ENCODE measurements at regions not wholly inside any gene's neighbourhood (a gene's known extent, or its start where the extent isn't known, plus 50 kb on each side); places are given as distances from the start of the nearest gene placed in this dataset.
"Not testable (repeated sequence)": the region's sequence is repeated elsewhere in the genome, so short reads cannot be mapped to it uniquely, and the experiment has no call there.

- H3K27ac ChIP-seq (ENCODE audit: low read length) = no peak overlapping the region
- H3K9ac ChIP-seq (ENCODE audit: low read length in 2 of 2) = no peak overlapping the region
- no peak overlapping the region for H3K4me3 ChIP-seq (ENCODE audit: low read length in 2 of 2)
- H3K9me3 ChIP-seq (ENCODE audit: control insufficient read depth in 2 of 2, low read length in 2 of 2) = no peaks in the 10 kb centered on the region
- H3K36me3 ChIP-seq (ENCODE audit: control insufficient read depth in 2 of 2, insufficient read depth in 2 of 2, low read length in 2 of 2) = no peaks in the 10 kb centered on the region
- no peaks in the 10 kb centered on the region for H3K27me3 ChIP-seq (ENCODE audit: control insufficient read depth in 1 of 2, insufficient read depth in 2 of 2, low read length in 2 of 2)
- H3K4me1 ChIP-seq (ENCODE audit: control insufficient read depth, insufficient read depth, low read length) = no peaks in the 10 kb centered on the region
These were observed 1424.4 kb downstream of the CDH8 start for GRCh38 chr16:60611844-60612243.

- no peaks in the 10 kb centered on the region for H3K4me1 ChIP-seq (ENCODE audit: control insufficient read depth, insufficient read depth, low read length)
- H3K4me3 ChIP-seq (ENCODE audit: low read length in 2 of 2) = no peak overlapping the region
- H3K36me3 ChIP-seq (ENCODE audit: control insufficient read depth in 2 of 2, insufficient read depth in 2 of 2, low read length in 2 of 2) = no peaks in the 10 kb centered on the region
- H3K9me3 ChIP-seq (ENCODE audit: control insufficient read depth in 2 of 2, low read length in 2 of 2) = no peaks in the 10 kb centered on the region
- H3K9ac ChIP-seq (ENCODE audit: low read length in 2 of 2) = no peak overlapping the region
- no peaks in the 10 kb centered on the region for H3K27me3 ChIP-seq (ENCODE audit: control insufficient read depth in 1 of 2, insufficient read depth in 2 of 2, low read length in 2 of 2)
- no peak overlapping the region for H3K27ac ChIP-seq (ENCODE audit: low read length)
These were observed 1427.3 kb downstream of the CDH8 start for GRCh38 chr16:60608971-60609370.

- H3K4me3 ChIP-seq (ENCODE audit: low read length in 2 of 2); H3K27me3 ChIP-seq (ENCODE audit: control insufficient read depth in 1 of 2, insufficient read depth in 2 of 2, low read length in 2 of 2); H3K4me1 ChIP-seq (ENCODE audit: control insufficient read depth, insufficient read depth, low read length); H3K36me3 ChIP-seq (ENCODE audit: control insufficient read depth in 2 of 2, insufficient read depth in 2 of 2, low read length in 2 of 2); H3K9me3 ChIP-seq (ENCODE audit: control insufficient read depth in 2 of 2, low read length in 2 of 2); H3K27ac ChIP-seq (ENCODE audit: low read length); H3K9ac ChIP-seq (ENCODE audit: low read length in 2 of 2): not testable (repeated sequence)
These were observed 1430.6 kb downstream of the CDH8 start for GRCh38 chr16:60605652-60606051.

- no peaks in the 10 kb centered on the region for H3K36me3 ChIP-seq (ENCODE audit: control insufficient read depth in 2 of 2, insufficient read depth in 2 of 2, low read length in 2 of 2)
- no peaks in the 10 kb centered on the region for H3K9me3 ChIP-seq (ENCODE audit: control insufficient read depth in 2 of 2, low read length in 2 of 2)
- H3K27ac ChIP-seq (ENCODE audit: low read length) = no peak overlapping the region
- H3K27me3 ChIP-seq (ENCODE audit: control insufficient read depth in 1 of 2, insufficient read depth in 2 of 2, low read length in 2 of 2) = no peaks in the 10 kb centered on the region
- H3K4me1 ChIP-seq (ENCODE audit: control insufficient read depth, insufficient read depth, low read length) = no peaks in the 10 kb centered on the region
- H3K4me3 ChIP-seq (ENCODE audit: low read length in 2 of 2) = no peak overlapping the region
- H3K9ac ChIP-seq (ENCODE audit: low read length in 2 of 2) = no peak overlapping the region
These were observed 1431.1 kb downstream of the CDH8 start for GRCh38 chr16:60605176-60605575.

- Histone ChIP-seq H3K4me3 (ENCODE audit: low read length in 2 of 2) (no peak overlapping the region), H3K4me1 (ENCODE audit: control insufficient read depth, insufficient read depth, low read length) (no peaks in the 10 kb centered on the region), H3K9ac (ENCODE audit: low read length in 2 of 2) (no peak overlapping the region), H3K36me3 (ENCODE audit: control insufficient read depth in 2 of 2, insufficient read depth in 2 of 2, low read length in 2 of 2) (no peaks in the 10 kb centered on the region), H3K27me3 (ENCODE audit: control insufficient read depth in 1 of 2, insufficient read depth in 2 of 2, low read length in 2 of 2) (no peaks in the 10 kb centered on the region), H3K27ac (ENCODE audit: low read length) (no peak overlapping the region), H3K9me3 (ENCODE audit: control insufficient read depth in 2 of 2, low read length in 2 of 2) (no peaks in the 10 kb centered on the region)
These were observed 1449.7 kb downstream of the CDH8 start for GRCh38 chr16:60586493-60586892.

- H3K9ac ChIP-seq (ENCODE audit: low read length in 2 of 2) = no peak overlapping the region
- H3K36me3 ChIP-seq (ENCODE audit: control insufficient read depth in 2 of 2, insufficient read depth in 2 of 2, low read length in 2 of 2) = no peaks in the 10 kb centered on the region
- H3K4me3 ChIP-seq (ENCODE audit: low read length in 2 of 2) = no peak overlapping the region
- no peaks in the 10 kb centered on the region for H3K9me3 ChIP-seq (ENCODE audit: control insufficient read depth in 2 of 2, low read length in 2 of 2)
- H3K4me1 ChIP-seq (ENCODE audit: control insufficient read depth, insufficient read depth, low read length) = no peaks in the 10 kb centered on the region
- no peaks in the 10 kb centered on the region for H3K27me3 ChIP-seq (ENCODE audit: control insufficient read depth in 1 of 2, insufficient read depth in 2 of 2, low read length in 2 of 2)
- H3K27ac ChIP-seq (ENCODE audit: low read length) = no peak overlapping the region
These were observed 1453.7 kb downstream of the CDH8 start for GRCh38 chr16:60582528-60582927.

- no peaks in the 10 kb centered on the region for H3K9me3 ChIP-seq (ENCODE audit: control insufficient read depth in 2 of 2, low read length in 2 of 2)
- H3K27ac ChIP-seq (ENCODE audit: low read length) = no peak overlapping the region
- H3K4me1 ChIP-seq (ENCODE audit: control insufficient read depth, insufficient read depth, low read length) = no peaks in the 10 kb centered on the region
- no peaks in the 10 kb centered on the region for H3K36me3 ChIP-seq (ENCODE audit: control insufficient read depth in 2 of 2, insufficient read depth in 2 of 2, low read length in 2 of 2)
- no peak overlapping the region for H3K4me3 ChIP-seq (ENCODE audit: low read length in 2 of 2)
- no peaks in the 10 kb centered on the region for H3K27me3 ChIP-seq (ENCODE audit: control insufficient read depth in 1 of 2, insufficient read depth in 2 of 2, low read length in 2 of 2)
- no peak overlapping the region for H3K9ac ChIP-seq (ENCODE audit: low read length in 2 of 2)
These were observed 1469.3 kb downstream of the CDH8 start for GRCh38 chr16:60566901-60567300.

- no peaks in the 10 kb centered on the region for H3K36me3 ChIP-seq (ENCODE audit: control insufficient read depth in 2 of 2, insufficient read depth in 2 of 2, low read length in 2 of 2)
- H3K9me3 ChIP-seq (ENCODE audit: control insufficient read depth in 2 of 2, low read length in 2 of 2) = no peaks in the 10 kb centered on the region
- no peaks in the 10 kb centered on the region for H3K27me3 ChIP-seq (ENCODE audit: control insufficient read depth in 1 of 2, insufficient read depth in 2 of 2, low read length in 2 of 2)
- no peak overlapping the region for H3K9ac ChIP-seq (ENCODE audit: low read length in 2 of 2)
- no peaks in the 10 kb centered on the region for H3K4me1 ChIP-seq (ENCODE audit: control insufficient read depth, insufficient read depth, low read length)
- no peak overlapping the region for H3K4me3 ChIP-seq (ENCODE audit: low read length in 2 of 2)
- no peak overlapping the region for H3K27ac ChIP-seq (ENCODE audit: low read length)
These were observed 1471.7 kb downstream of the CDH8 start for GRCh38 chr16:60564588-60564987.

GRCh38 chr16:60563166-60563565 lies 1473.1 kb downstream of the CDH8 start:
- H3K27me3 ChIP-seq (ENCODE audit: control insufficient read depth in 1 of 2, insufficient read depth in 2 of 2, low read length in 2 of 2) = no peaks in the 10 kb centered on the region
- no peak overlapping the region for H3K9ac ChIP-seq (ENCODE audit: low read length in 2 of 2)
- H3K9me3 ChIP-seq (ENCODE audit: control insufficient read depth in 2 of 2, low read length in 2 of 2) = no peaks in the 10 kb centered on the region
- no peak overlapping the region for H3K27ac ChIP-seq (ENCODE audit: low read length)
- no peak overlapping the region for H3K4me3 ChIP-seq (ENCODE audit: low read length in 2 of 2)
- no peaks in the 10 kb centered on the region for H3K4me1 ChIP-seq (ENCODE audit: control insufficient read depth, insufficient read depth, low read length)
- no peaks in the 10 kb centered on the region for H3K36me3 ChIP-seq (ENCODE audit: control insufficient read depth in 2 of 2, insufficient read depth in 2 of 2, low read length in 2 of 2)

- no peak overlapping the region for H3K4me3 ChIP-seq (ENCODE audit: low read length in 2 of 2)
- H3K4me1 ChIP-seq (ENCODE audit: control insufficient read depth, insufficient read depth, low read length) = no peaks in the 10 kb centered on the region
- H3K9ac ChIP-seq (ENCODE audit: low read length in 2 of 2) = no peak overlapping the region
- H3K27ac ChIP-seq (ENCODE audit: low read length) = no peak overlapping the region
- no peaks in the 10 kb centered on the region for H3K36me3 ChIP-seq (ENCODE audit: control insufficient read depth in 2 of 2, insufficient read depth in 2 of 2, low read length in 2 of 2)
- H3K27me3 ChIP-seq (ENCODE audit: control insufficient read depth in 1 of 2, insufficient read depth in 2 of 2, low read length in 2 of 2) = no peaks in the 10 kb centered on the region
- no peaks in the 10 kb centered on the region for H3K9me3 ChIP-seq (ENCODE audit: control insufficient read depth in 2 of 2, low read length in 2 of 2)
These were observed 1477.3 kb downstream of the CDH8 start for GRCh38 chr16:60558936-60559335.

GRCh38 chr16:60553090-60553757 lies 1483.0 kb downstream of the CDH8 start:
- no peak overlapping the region for H3K27ac ChIP-seq (ENCODE audit: low read length)
- no peaks in the 10 kb centered on the region for H3K27me3 ChIP-seq (ENCODE audit: control insufficient read depth in 1 of 2, insufficient read depth in 2 of 2, low read length in 2 of 2)
- H3K4me1 ChIP-seq (ENCODE audit: control insufficient read depth, insufficient read depth, low read length) = no peaks in the 10 kb centered on the region
- no peak overlapping the region for H3K9ac ChIP-seq (ENCODE audit: low read length in 2 of 2)
- no peaks in the 10 kb centered on the region for H3K9me3 ChIP-seq (ENCODE audit: control insufficient read depth in 2 of 2, low read length in 2 of 2)
- H3K4me3 ChIP-seq (ENCODE audit: low read length in 2 of 2) = no peak overlapping the region
- H3K36me3 ChIP-seq (ENCODE audit: control insufficient read depth in 2 of 2, insufficient read depth in 2 of 2, low read length in 2 of 2) = no peaks in the 10 kb centered on the region
